Renal cortical epithelial cell (primary cell): ENCODE measurements at regions not wholly inside any gene's neighbourhood (a gene's known extent, or its start where the extent isn't known, plus 50 kb on each side); places are given as distances from the start of the nearest gene placed in this dataset.
A peak's percentile ranks its signal among the peaks of the same experiment; 100 is the strongest.

Experiments used
- DNase-seq: peaks from one replicate; pipeline ENCODE4 v3.0.0-alpha.2; 2011; ENCODE audit warnings: low read depth

- no peak for DNase-seq
Observed at GRCh38 chr14:82565825-82566224, 1032.2 kb upstream of the SEL1L start.

DNA sequence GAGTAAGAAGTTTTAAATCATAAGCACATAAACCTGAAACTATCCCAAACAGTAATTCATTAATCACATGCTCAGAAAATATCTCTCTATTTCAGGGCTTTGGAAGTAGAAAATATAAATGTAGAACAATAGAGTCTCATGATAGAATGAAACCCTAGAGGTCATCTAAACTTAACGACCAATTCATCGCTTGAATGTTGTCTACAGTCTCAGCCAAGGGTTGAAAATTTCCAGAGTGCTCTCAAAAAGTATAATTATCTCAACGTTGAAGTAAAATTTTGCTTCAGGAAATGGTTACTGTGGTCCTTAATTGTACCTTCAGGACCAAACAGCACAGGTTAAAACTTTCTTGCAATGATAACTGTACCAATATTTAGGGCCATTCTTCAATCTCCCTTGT lies 1053.6 kb upstream of the SEL1L start:
- DNase-seq, result no peak

DNA sequence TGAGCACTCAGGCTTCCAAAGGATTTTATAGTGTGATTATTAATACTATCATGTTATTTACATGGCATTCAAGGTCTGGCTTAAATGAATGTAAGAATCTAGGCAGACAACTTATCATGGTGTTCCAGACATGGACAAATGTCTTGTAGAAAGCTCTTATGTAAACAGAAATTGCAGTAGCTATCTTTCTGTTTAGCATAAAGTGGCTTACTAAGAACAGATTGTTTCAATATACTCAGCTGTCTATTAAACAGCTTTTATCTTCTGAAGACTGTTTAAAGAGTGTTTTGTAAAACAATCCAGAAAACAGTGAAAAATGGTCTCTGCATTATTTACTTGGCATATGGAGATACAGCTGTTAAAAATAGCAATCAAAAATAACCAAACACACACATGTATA lies 1061.8 kb upstream of the SEL1L start:
- no peak for DNase-seq

GRCh38 chr14:82602794-82603193 lies 1069.1 kb upstream of the SEL1L start:
- no peak for DNase-seq

GRCh38 chr14:82604819-82605218 lies 1071.2 kb upstream of the SEL1L start:
- no peak for DNase-seq

DNA sequence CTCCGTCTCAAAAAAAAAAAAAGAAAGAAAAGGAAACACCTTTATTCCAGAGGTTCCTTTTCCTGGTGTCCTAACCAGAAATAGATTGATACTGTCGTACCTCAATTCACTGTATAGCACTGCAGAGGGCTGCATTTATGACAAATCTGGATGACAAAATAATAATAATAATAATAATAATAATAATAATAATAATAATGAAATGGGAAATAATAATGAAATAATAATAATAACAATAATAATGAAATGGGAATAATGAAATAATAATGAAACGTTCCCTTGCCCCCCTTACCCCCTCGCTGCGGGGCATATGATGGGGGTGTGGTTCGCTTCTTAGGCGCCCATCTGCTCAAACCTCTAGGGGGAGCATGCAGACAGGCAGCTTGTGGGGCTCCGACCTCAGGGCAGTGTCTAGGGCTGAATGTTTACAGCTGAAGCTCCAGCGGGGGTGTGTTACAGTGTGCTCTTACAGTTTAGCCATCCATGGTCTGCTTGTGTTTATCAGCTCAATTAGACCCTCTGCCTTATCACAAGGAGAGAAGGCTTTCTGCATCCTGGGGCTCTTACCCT lies 1088.3 kb upstream of the SEL1L start:
- no peak for DNase-seq

GRCh38 chr14:82626156-82627066 lies 1092.8 kb upstream of the SEL1L start:
- DNase-seq, result no peak

- no peak for DNase-seq
Observed at GRCh38 chr14:82635915-82636314, 1102.3 kb upstream of the SEL1L start.

GRCh38 chr14:82636426-82636825 lies 1102.8 kb upstream of the SEL1L start:
- no peak for DNase-seq

DNA sequence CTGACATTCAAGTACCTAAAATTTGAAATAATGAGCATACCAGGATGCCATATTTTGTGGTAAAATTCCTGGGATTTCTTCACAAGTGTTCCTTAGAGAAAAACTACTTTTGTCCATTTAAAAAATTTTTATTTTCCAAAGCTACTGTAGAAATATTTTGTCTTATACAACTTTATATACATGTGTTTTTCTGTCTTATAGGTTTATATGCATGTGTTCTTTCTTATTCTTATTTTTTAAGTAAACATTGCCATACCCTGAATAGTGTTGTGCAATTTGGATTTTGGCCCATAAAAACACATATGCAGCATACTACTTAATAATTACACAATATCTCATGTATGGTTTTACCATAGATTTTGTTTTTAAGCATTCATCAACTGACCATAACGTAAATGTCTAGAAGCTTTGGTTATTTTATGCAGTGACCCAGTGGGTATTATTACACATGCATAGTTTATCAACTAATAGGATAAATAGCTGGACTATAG lies 1107.4 kb upstream of the SEL1L start:
- DNase-seq, result no peak

- DNase-seq, result peak; percentile 5
Observed at GRCh38 chr14:82642425-82642824, 1108.8 kb upstream of the SEL1L start.

GRCh38 chr14:82647088-82647810 lies 1113.6 kb upstream of the SEL1L start:
- no peak for DNase-seq

DNA sequence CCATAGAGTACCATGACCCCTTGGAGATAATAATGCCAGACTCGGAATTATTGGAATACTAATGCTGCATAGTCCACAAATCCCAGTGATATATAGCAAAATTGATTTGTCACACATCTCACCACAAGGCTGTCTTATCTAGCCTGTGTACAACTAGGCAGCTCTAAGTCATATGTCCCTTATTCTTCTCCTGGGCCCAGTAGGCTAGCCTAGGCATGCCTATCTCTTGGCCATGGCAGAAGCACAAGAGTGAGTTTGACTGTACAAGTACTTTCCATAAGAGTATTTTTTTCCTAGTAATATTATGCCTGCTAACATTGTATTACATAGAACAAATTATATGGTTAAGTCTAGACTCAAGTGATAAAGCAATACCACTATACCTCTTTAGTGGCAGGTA lies 1122.1 kb upstream of the SEL1L start:
- DNase-seq, result no peak

- DNase-seq, result no peak
Observed at GRCh38 chr14:82657186-82657675, 1123.6 kb upstream of the SEL1L start.

DNA sequence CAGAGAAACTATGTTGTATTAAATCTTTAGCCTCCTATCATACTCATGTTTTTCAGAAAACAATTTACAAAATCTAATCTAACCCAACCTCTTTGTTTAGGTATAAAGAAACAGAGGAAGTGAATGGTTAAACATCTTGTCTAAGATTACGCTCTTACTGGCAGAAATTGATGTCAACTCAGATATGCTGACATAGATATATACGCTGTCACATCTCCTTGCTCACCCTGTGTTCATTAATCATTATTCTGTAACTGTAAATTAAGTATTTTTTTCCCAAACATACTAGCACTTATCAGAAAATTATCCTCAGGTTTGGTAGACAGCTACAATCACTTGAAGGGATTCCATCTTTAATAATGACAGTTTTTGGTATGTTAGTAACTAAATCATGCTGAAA lies 1127.6 kb upstream of the SEL1L start:
- no peak for DNase-seq

GRCh38 chr14:82667006-82667405 lies 1133.4 kb upstream of the SEL1L start:
- no peak for DNase-seq

DNA sequence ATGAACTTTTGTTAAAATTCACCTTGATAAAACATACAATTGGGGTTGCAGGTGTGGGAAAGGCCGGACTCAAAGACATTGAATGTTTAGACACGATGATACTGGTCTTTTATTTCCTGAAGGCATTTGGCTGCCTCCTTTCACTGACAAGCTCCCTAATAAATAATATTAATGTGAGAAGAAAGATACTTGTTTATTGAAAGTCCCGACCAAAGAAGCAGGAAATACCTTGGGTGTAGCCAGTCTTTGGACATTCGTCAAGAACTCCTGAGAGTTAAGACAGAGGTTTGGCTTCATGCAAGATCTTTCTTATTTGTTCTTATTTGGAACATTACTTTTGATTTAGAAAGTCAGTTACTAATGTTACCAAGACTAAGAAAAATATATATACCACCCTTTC lies 1133.8 kb upstream of the SEL1L start:
- DNase-seq, result peak; percentile 4

DNA sequence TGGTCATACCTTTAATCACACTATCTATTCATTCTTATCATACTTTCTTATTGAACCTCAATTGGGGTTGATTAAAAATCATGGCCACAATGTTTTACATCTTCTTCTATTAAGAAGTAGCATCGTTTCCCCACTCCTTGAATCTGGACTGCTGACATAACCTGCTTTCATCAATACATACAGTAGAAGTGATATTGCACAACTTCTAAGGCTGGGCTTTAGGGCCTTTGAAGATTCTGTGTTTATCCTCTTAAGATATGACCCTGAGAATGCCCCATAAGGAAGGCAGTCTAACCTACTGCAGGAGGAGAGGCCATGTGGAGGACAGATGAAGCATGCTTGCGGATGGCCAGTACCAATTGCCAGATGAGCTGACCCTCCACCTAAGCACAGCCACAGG lies 1142.8 kb upstream of the SEL1L start:
- DNase-seq, result no peak

DNA sequence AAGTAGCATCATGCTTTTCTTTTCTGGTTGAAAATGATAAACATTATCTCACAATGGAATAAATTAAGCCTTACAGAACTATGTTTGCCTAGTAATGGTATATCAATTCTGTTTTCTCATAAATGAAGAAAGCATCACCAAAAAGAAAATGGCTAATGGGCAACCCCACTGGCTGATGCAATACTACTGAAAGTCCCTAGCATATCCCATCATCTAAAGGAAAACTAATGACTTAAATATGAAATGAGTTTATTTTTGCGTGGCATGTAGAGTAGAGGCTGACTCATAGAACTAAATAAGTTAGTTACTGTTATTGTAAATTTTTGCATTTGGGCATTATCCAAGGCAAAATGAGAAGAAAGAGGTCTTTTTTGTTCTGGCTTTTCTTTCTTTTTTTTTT lies 1156.3 kb upstream of the SEL1L start:
- no peak for DNase-seq

GRCh38 chr14:82691191-82691590 lies 1157.5 kb upstream of the SEL1L start:
- DNase-seq, result peak; percentile 23

- no peak for DNase-seq
Observed at GRCh38 chr14:82694820-82695219, 1161.2 kb upstream of the SEL1L start.

GRCh38 chr14:82704218-82704617 lies 1170.6 kb upstream of the SEL1L start:
- DNase-seq, result no peak
